SK-N-SH (cell line): ENCODE measurements at regions not wholly inside any gene's neighbourhood (a gene's known extent, or its start where the extent isn't known, plus 50 kb on each side); places are given as distances from the start of the nearest gene placed in this dataset.
"Not testable (repeated sequence)": the region's sequence is repeated elsewhere in the genome, so short reads cannot be mapped to it uniquely, and the experiment has no call there.

Experiments
- CTCF ChIA-PET: fragments of 300-600, 350-600 bp; formaldehyde crosslinking; extraction: SDS; loops from one replicate; lab custom pipeline; 2021; lab: Yijun Ruan, JAX
- POLR2A ChIA-PET: fragments of 350-600 bp; sonication (Branson Sonifier 250); formaldehyde crosslinking; extraction: SDS; loops from one replicate; lab custom pipeline; 2020; ENCODE audit warnings: antibody characterized with exemption, inconsistent platforms; lab: Yijun Ruan, JAX
- DNase-seq: peaks from one replicate; pipeline ENCODE4 v3.0.0; 2012
- H2AFZ ChIP-seq: fragments of 200-600 bp; sonication (generic); 2 replicates; pipeline ENCODE4 v1.8.1; 2016; ENCODE audit warnings: antibody characterized with exemption, mild to moderate bottlenecking, low read depth
- H3F3A ChIP-seq: fragments of 200-600 bp; sonication (generic); replicated peaks from 2 replicates; pipeline ENCODE3; 2016; ENCODE audit warnings: antibody characterized with exemption, mild to moderate bottlenecking; ENCODE audit not compliant: insufficient read depth
- H3K27ac ChIP-seq, 2 experiments: fragments of 200-500 bp in 1 of 2; fragments of 200-600 bp in 1 of 2; sonication (Bioruptor generic) in 1 of 2; sonication (generic), shearing (Covaris generic) in 1 of 2; 2 replicates each; pipeline versions ENCODE4 v1.5.1 to v1.6.1; 2014 to 2016; ENCODE audit warnings: low read depth in 2 of 2, inconsistent platforms in 1 of 2, low read length in 1 of 2, mild to moderate bottlenecking in 1 of 2, mixed read lengths in 1 of 2
- H3K27me3 ChIP-seq: fragments of 200-600 bp; sonication (generic), shearing (Covaris generic); 2 replicates; pipeline ENCODE4 v1.6.1; 2016; ENCODE audit warnings: mixed run types; ENCODE audit not compliant: insufficient read depth
- H3K36me3 ChIP-seq, 2 experiments: fragments of 200-500 bp in 1 of 2; fragments of 200-600 bp in 1 of 2; sonication (Bioruptor generic) in 1 of 2; sonication (generic) in 1 of 2; replicated peaks in 1 of 2; 2 replicates each; pipeline versions ENCODE3 to v1.5.1; 2014 to 2016; ENCODE audit warnings: low read length in 1 of 2, mild to moderate bottlenecking in 1 of 2; ENCODE audit not compliant: insufficient read depth in 2 of 2, control insufficient read depth in 1 of 2
- H3K4me1 ChIP-seq, 2 experiments: fragments of 200-500 bp in 1 of 2; fragments of 200-600 bp in 1 of 2; sonication (Bioruptor generic) in 1 of 2; sonication (generic), shearing (Covaris generic) in 1 of 2; 2 replicates each; pipeline versions ENCODE4 v1.5.1 to v1.6.1; 2014 to 2016; ENCODE audit warnings: low read depth in 1 of 2, low read length in 1 of 2, mixed run types in 1 of 2; ENCODE audit not compliant: insufficient read depth in 2 of 2, control insufficient read depth in 1 of 2
- H3K4me2 ChIP-seq: fragments of 200-600 bp; sonication (generic), shearing (Covaris generic); 2 replicates; pipeline ENCODE4 v1.6.1; 2017; ENCODE audit warnings: mixed run types
- H3K4me3 ChIP-seq, 2 experiments: fragments of 200-500 bp in 1 of 2; fragments of 200-600 bp in 1 of 2; sonication (Bioruptor generic) in 1 of 2; sonication (generic), shearing (Covaris generic) in 1 of 2; 2 replicates each; pipeline versions ENCODE4 v1.5.1 to v1.8.1; 2014 to 2016; ENCODE audit warnings: low read depth in 2 of 2, inconsistent platforms in 1 of 2, low read length in 1 of 2, mild to moderate bottlenecking in 1 of 2, mixed read lengths in 1 of 2, moderate library complexity in 1 of 2
- H3K79me2 ChIP-seq: fragments of 200-600 bp; sonication (generic); 2 replicates; pipeline ENCODE4 v1.8.1; 2017; ENCODE audit warnings: mild to moderate bottlenecking; ENCODE audit not compliant: insufficient read depth
- H3K9ac ChIP-seq: fragments of 200-600 bp; sonication (generic); 2 replicates; pipeline ENCODE4 v1.6.1; 2017; ENCODE audit warnings: mixed run types
- H3K9me2 ChIP-seq: fragments of 200-600 bp; sonication (generic); 2 replicates; pipeline ENCODE4 v1.6.1; 2017; ENCODE audit warnings: mixed run types
- H3K9me3 ChIP-seq: fragments of 200-600 bp; sonication (generic); 2 replicates; pipeline ENCODE4 v1.6.1; 2017; ENCODE audit warnings: mixed run types, mild to moderate bottlenecking, moderate library complexity
- H4K20me1 ChIP-seq: fragments of 200-600 bp; sonication (generic); 2 replicates; pipeline ENCODE4 v1.6.1; 2017; ENCODE audit warnings: mild to moderate bottlenecking, mixed run types; ENCODE audit not compliant: insufficient read depth
- ELF1 ChIP-seq: IDR thresholded peaks from 2 replicates; pipeline ENCODE4 v1.4.0; 2012
- EP300 ChIP-seq, 2 experiments: IDR thresholded peaks; 2 replicates each; pipeline versions ENCODE4 v1.4.0 to v1.6.1; 2012; ENCODE audit warnings: borderline replicate concordance in 1 of 2, low read depth in 1 of 2, low read length in 1 of 2
- EZH2phosphoT487 ChIP-seq: fragments of 200-600 bp; sonication (generic); IDR thresholded peaks from 2 replicates; pipeline ENCODE4 v1.6.1; 2017; ENCODE audit warnings: low read depth, mixed run types, mild to moderate bottlenecking, antibody characterized with exemption, moderate library complexity, borderline replicate concordance
- FOSL2 ChIP-seq: IDR thresholded peaks from 2 replicates; pipeline ENCODE4 v1.4.0; 2012; ENCODE audit warnings: low read depth, mild to moderate bottlenecking, moderate library complexity, borderline replicate concordance
- FOXM1 ChIP-seq: IDR thresholded peaks from 2 replicates; pipeline ENCODE4 v1.4.0; 2012; ENCODE audit warnings: low read depth, mild to moderate bottlenecking
- GABPA ChIP-seq: IDR thresholded peaks from 2 replicates; pipeline ENCODE4 v1.4.0; 2012; ENCODE audit warnings: low read depth, mild to moderate bottlenecking
- GATA2 ChIP-seq: sonication (generic); formaldehyde crosslinking; IDR thresholded peaks from 2 replicates; pipeline ENCODE4 v1.5.0; 2020; ENCODE audit warnings: mild to moderate bottlenecking, missing genetic modification reagents
- JUND ChIP-seq: IDR thresholded peaks from 2 replicates; pipeline ENCODE4 v1.4.0; 2012
- MXI1 ChIP-seq: IDR thresholded peaks from 2 replicates; pipeline ENCODE4 v1.6.1; 2012; ENCODE audit warnings: mild to moderate bottlenecking, low read depth, low read length, improper control_type of control experiment
- NRF1 ChIP-seq: IDR thresholded peaks from 2 replicates; pipeline ENCODE4 v1.6.1; 2012; ENCODE audit warnings: low read depth, mild to moderate bottlenecking, low read length
- RCOR1 ChIP-seq: fragments of 150-350 bp; IDR thresholded peaks from 2 replicates; pipeline ENCODE4 v1.6.1; 2017; ENCODE audit warnings: antibody characterized with exemption, low read length
- RFX5 ChIP-seq: IDR thresholded peaks from 2 replicates; pipeline ENCODE4 v1.6.1; 2012; ENCODE audit warnings: mild to moderate bottlenecking, improper control_type of control experiment, low read length
- RXRA ChIP-seq: IDR thresholded peaks from 2 replicates; pipeline ENCODE4 v1.4.0; 2012; ENCODE audit warnings: low read depth, mild to moderate bottlenecking, borderline replicate concordance
- SMC3 ChIP-seq: IDR thresholded peaks from 2 replicates; pipeline ENCODE4 v1.6.1; 2012; ENCODE audit warnings: low read depth, low read length, improper control_type of control experiment
- TAF1 ChIP-seq: IDR thresholded peaks from 2 replicates; pipeline ENCODE4 v1.6.1; 2012; ENCODE audit warnings: low read depth, mild to moderate bottlenecking, low read length, moderate library complexity, borderline replicate concordance
- TCF12 ChIP-seq: IDR thresholded peaks from 2 replicates; pipeline ENCODE4 v1.4.0; 2012
- WGBS: methylation state at CpG from one replicate; pipeline ENCODE4 v1.1.6; 2017; ENCODE audit warnings: low lambda C conversion rate; 5-methylcytosine and 5-hydroxymethylcytosine counted together
- TF ChIP-seq, protein P1 (sequence below): IDR thresholded peaks from 2 replicates; pipeline ENCODE4; 2012

DNA sequence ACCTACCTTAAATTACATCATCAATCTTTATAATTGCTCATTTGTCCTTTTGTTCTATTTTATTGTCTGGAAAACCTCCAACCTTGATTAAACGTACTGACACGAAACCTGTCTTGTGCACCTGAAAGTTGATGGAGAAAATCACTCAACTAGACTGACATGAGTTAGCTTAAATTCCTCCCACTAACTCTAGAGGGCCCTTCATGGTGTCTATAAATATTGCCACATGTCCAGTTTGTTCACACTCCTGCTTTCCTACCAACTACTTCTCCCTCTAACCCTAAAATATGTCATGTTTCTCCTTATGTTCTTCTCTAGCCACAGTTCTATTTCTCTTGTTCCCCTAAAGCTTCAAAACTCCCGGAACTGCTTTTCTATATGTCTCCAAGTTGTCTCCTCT, 59.8 kb upstream of the SGO1 start:
- no peaks in the 10 kb centered on the region for H3K9me3 ChIP-seq
- no peak overlapping the region for H3K4me3 ChIP-seq
- H4K20me1 ChIP-seq: no peaks in the 10 kb centered on the region
- H3K4me2 ChIP-seq: no peak overlapping the region
- H3K4me1 ChIP-seq: no peaks in the 10 kb centered on the region
- no peaks in the 10 kb centered on the region for H3K9me2 ChIP-seq
- H3K36me3 ChIP-seq: no peaks in the 10 kb centered on the region
- whole genome bisulfite sequencing: 64% methylated on average over 3 of the region's 3 CpGs
- no peak for TF ChIP-seq NRF1
- no peak for TF ChIP-seq RXRA
- TF ChIP-seq FOSL2: no peak
- no peak for TF ChIP-seq GATA2 (CRISPR knock-in tag)
- TF ChIP-seq EZH2phosphoT487: no peak
- no peak for TF ChIP-seq MXI1
- TF ChIP-seq JUND: no peak
- TF ChIP-seq TCF12: no peak
- no peak for TF ChIP-seq EP300 (IDR thresholded peaks at IDR 0.05; ENCODE audit: borderline replicate concordance in 1 of 2, low read depth in 1 of 2, low read length in 1 of 2)
- ChIA-PET POLR2A (no interaction called here), CTCF (no interaction called here)
- DNase-seq: no peak
- H3K79me2 ChIP-seq: no peaks in the 10 kb centered on the region
- H3K9ac ChIP-seq: no peak overlapping the region
- H2AFZ ChIP-seq: no peak overlapping the region
- no peaks in the 10 kb centered on the region for H3K27me3 ChIP-seq
- no peak overlapping the region for H3K27ac ChIP-seq
- H3F3A ChIP-seq: no peaks in the 10 kb centered on the region

DNA sequence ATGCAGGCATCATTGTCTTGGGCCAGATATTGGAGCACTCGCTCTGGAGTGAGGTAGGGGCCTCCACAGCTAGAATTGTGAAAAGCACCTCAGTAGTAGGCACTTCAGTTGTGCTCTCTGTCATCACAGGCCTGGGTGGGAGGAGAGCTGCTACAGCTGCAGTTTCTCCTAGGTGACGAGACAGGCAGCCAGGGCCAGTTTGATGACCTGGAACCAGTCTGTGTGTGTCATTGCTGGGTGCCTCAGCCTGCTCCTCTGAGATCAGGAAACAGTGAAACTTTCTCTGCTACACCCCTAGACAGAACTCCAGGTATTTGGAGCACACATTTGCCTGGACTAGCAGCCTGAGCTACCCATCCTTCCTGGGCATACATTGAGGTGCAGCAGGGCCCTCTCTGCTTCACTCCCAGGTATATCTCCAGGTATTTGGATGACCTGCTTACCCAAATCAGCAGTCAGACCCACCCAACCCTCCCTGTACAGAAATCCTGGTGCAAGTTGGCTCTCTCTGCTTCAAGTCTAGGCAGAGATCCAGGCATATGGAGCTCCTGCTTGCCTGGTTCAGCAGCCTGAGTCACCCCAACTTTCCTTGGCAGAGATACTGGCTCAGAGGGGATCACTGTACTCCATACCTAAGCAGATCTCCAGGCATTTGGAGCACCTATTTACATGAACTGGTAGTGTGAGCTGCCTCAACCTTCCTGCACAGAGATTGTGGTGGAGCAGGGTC, 54.3 kb upstream of the SGO1 start:
- no peak for TF ChIP-seq ELF1
- no peak for TF ChIP-seq EP300 (IDR thresholded peaks at IDR 0.05; ENCODE audit: borderline replicate concordance in 1 of 2, low read depth in 1 of 2, low read length in 1 of 2)
- no peak for TF ChIP-seq RCOR1
- no peak for TF ChIP-seq GABPA
- TF ChIP-seq, protein P1, sequence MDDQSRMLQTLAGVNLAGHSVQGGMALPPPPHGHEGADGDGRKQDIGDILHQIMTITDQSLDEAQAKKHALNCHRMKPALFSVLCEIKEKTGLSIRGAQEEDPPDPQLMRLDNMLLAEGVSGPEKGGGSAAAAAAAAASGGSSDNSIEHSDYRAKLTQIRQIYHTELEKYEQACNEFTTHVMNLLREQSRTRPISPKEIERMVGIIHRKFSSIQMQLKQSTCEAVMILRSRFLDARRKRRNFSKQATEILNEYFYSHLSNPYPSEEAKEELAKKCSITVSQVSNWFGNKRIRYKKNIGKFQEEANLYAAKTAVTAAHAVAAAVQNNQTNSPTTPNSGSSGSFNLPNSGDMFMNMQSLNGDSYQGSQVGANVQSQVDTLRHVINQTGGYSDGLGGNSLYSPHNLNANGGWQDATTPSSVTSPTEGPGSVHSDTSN: no peak
- TF ChIP-seq SMC3: no peak
- TF ChIP-seq MXI1: no peak
- TF ChIP-seq TAF1: no peak
- no peak for TF ChIP-seq RFX5
- no peak for TF ChIP-seq FOXM1
- no peak for TF ChIP-seq FOSL2
- TF ChIP-seq, all 33 proteins: peak for 0

DNA sequence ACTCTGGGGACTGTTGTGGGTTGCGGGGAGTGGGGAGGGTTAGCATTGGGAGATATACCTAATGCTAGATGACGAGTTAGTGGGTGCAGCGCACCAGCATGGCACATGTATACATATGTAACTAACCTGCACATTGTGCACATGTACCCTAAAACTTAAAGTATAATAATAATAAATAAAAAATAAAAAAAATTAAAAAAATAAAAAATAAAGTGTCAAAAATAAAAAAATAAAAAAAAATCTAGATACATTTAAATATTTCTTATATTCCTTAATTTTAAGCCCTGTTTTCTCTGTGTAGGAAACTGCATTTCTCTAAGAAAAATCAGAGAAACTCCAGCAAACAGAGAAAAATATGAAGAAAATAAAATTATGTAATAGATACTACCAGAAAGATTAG, 52.2 kb upstream of the SGO1 start:
- WGBS: 52% methylated on average over 3 of the region's 3 CpGs

More for the DNA sequence above, 54.3 kb upstream of the SGO1 start:
- Histone ChIP-seq H3K4me2 (no peak overlapping the region), H3K4me1 (no peaks in the 10 kb centered on the region; a peak in 1 of 4 replicates), H2AFZ (no peak overlapping the region), H3K9me2 (no peaks in the 10 kb centered on the region), H3K27me3 (no peaks in the 10 kb centered on the region), H4K20me1 (no peaks in the 10 kb centered on the region), H3K36me3 (no peaks in the 10 kb centered on the region), H3K79me2 (no peaks in the 10 kb centered on the region), H3K9ac (no peak overlapping the region), H3K9me3 (no peaks in the 10 kb centered on the region), H3F3A (no peaks in the 10 kb centered on the region), H3K4me3 (no peak overlapping the region), H3K27ac (no peak overlapping the region)
- 20% methylated on average over 1 of the region's 2 CpGs for WGBS
- ChIA-PET CTCF (interaction anchor here (0.8 to 1.3 kb wide), 2 partner anchors 10 to 12 kb away, joined by 3 read pairs; no protein-coding TSS in a partner anchor), POLR2A (no interaction called here)
- no peak for DNase-seq

More for the DNA sequence above, 52.2 kb upstream of the SGO1 start:
- H3K9me3 ChIP-seq, H3K27ac ChIP-seq, POLR2A ChIA-PET, H4K20me1 ChIP-seq, CTCF ChIA-PET, H3K4me2 ChIP-seq, H3K9me2 ChIP-seq, H3K4me3 ChIP-seq, DNase-seq, H3K36me3 ChIP-seq, H3K4me1 ChIP-seq, H3K79me2 ChIP-seq, H3K9ac ChIP-seq, H3F3A ChIP-seq, H3K27me3 ChIP-seq: not testable (repeated sequence)
- H2AFZ ChIP-seq: peak overlapping the region; percentile 6; the same call in 1 of the 2 replicates
